Dendritic cell treated with granulocyte-macrophage colony-stimulating factor and Interleukin-4, amounts not matched to agents 40 ng/mL and 50 ng/mL, for 4 days (primary cell): ENCODE measurements at regions not wholly inside any gene's neighbourhood (a gene's known extent, or its start where the extent isn't known, plus 50 kb on each side); places are given as distances from the start of the nearest gene placed in this dataset.

Experiments used
- H3K27ac Mint-ChIP-seq: one replicate; pipeline ENCODE4 v1.8.0; 2022; ENCODE audit warnings: mild to moderate bottlenecking, mixed read lengths
- H3K27me3 Mint-ChIP-seq: one replicate; pipeline ENCODE4 v1.8.0; 2022; ENCODE audit warnings: mild to moderate bottlenecking, mixed read lengths
- H3K36me3 Mint-ChIP-seq: one replicate; pipeline ENCODE4 v1.8.0; 2022; ENCODE audit warnings: low read depth, mixed read lengths
- H3K4me1 Mint-ChIP-seq: one replicate; pipeline ENCODE4 v1.8.0; 2022; ENCODE audit warnings: low read depth, mixed read lengths
- H3K4me3 Mint-ChIP-seq: one replicate; pipeline ENCODE4 v1.8.0; 2022; ENCODE audit warnings: mild to moderate bottlenecking, moderate library complexity, mixed read lengths
- H3K9me3 Mint-ChIP-seq: one replicate; pipeline ENCODE4 v1.8.0; 2022; ENCODE audit warnings: mixed read lengths
- intact Hi-C: fragments of 100-400 bp; cut with micrococcal nuclease; formaldehyde crosslinking; loops from one replicate; pipeline ENCODE4 v1.15.0; 2022

DNA sequence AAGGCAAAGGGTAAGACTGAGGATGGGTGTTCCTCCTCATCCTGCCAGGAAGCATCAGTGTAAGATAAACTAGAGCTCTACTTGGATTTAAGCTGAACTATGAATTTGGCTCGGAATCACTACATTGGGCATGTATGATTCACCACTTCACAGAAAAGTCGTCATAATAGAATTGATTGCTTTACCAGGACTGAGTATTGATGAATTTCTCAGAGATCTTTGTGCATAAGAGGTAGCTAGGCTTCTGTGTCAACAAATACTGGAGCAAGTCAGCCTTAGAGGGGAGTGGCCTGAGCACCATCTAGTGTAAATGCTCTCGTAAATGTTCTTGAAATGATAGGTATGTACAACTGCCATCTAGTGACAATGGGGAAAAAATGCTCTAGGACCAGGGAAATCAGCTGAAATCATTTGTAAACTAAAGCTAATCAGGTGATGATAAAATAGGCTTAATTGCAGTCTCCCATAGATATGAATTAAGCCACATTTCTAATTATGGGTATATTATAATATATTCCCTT is 309.5 kb upstream of the FMR1 start:
- no peaks in the 10 kb centered on the region for H3K9me3 Mint-ChIP-seq
- no peaks in the 10 kb centered on the region for H3K4me1 Mint-ChIP-seq
- H3K4me3 Mint-ChIP-seq: no peak overlapping the region
- no peak overlapping the region for H3K27ac Mint-ChIP-seq
- H3K27me3 Mint-ChIP-seq: no peaks in the 10 kb centered on the region
- intact Hi-C loops: no loop called here
- H3K36me3 Mint-ChIP-seq: no peaks in the 10 kb centered on the region

- Mint-ChIP-seq H3K4me3 (no peak overlapping the region), H3K36me3 (no peaks in the 10 kb centered on the region)
- intact Hi-C loops: no loop called here
Measured at GRCh38 chrX:147626605-147627004, 285.1 kb upstream of the FMR1 start.

DNA sequence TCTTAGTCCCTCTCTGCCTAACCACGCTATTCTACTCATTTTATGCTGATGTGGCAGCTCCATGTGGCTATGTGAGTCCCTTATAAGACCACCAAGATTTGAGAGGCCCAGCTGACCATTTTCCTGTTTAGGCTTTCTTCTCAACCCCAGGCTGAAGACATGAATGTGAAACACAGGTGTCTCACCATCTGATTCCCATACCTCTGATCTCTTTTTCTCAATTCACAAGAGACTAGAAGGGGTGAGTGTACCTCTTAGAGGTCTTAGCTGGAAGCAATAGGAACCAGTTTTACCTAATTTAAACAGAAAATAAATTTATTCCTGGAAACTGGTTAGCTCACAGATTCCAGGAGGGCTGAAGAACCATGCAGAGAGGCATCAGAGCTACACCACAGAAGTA is 276.5 kb upstream of the FMR1 start:
- intact Hi-C loops: no loop called here

More at GRCh38 chrX:147626605-147627004, 285.1 kb upstream of the FMR1 start:
- Mint-ChIP-seq H3K4me1 (no peaks in the 10 kb centered on the region), H3K27me3 (no peaks in the 10 kb centered on the region), H3K27ac (no peak overlapping the region), H3K9me3 (no peaks in the 10 kb centered on the region)

DNA sequence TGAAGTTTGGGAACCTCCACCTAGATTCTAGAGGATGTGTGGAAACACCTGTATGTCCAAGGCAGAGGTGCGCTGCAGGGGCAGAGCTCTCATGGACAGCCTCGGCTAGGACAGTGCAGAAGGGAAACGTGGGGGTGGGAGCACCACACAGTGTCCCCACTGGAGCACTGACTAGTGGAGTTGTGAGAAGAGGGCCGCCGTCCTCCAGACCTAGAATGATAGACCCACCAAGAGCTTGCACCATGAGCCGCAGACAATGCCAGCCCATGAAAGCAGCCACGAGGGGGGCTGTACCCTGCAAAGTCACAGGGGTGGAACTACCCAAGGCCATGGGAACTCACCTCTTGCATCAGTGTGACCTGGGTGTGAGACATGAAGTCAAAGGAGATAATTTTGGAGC is 274.5 kb upstream of the FMR1 start:
- peaks cover 9% of the 10 kb centered on the region for H3K9me3 Mint-ChIP-seq
- no peaks in the 10 kb centered on the region for H3K27me3 Mint-ChIP-seq
- H3K4me3 Mint-ChIP-seq: no peak overlapping the region
- no peak overlapping the region for H3K27ac Mint-ChIP-seq
- intact Hi-C loops: no loop called here
- no peaks in the 10 kb centered on the region for H3K4me1 Mint-ChIP-seq
- H3K36me3 Mint-ChIP-seq: no peaks in the 10 kb centered on the region

More for the DNA sequence above, 276.5 kb upstream of the FMR1 start:
- Mint-ChIP-seq H3K36me3 (no peaks in the 10 kb centered on the region), H3K9me3 (peaks cover 9% of the 10 kb centered on the region), H3K4me1 (no peaks in the 10 kb centered on the region), H3K27ac (no peak overlapping the region), H3K27me3 (no peaks in the 10 kb centered on the region), H3K4me3 (no peak overlapping the region)

DNA sequence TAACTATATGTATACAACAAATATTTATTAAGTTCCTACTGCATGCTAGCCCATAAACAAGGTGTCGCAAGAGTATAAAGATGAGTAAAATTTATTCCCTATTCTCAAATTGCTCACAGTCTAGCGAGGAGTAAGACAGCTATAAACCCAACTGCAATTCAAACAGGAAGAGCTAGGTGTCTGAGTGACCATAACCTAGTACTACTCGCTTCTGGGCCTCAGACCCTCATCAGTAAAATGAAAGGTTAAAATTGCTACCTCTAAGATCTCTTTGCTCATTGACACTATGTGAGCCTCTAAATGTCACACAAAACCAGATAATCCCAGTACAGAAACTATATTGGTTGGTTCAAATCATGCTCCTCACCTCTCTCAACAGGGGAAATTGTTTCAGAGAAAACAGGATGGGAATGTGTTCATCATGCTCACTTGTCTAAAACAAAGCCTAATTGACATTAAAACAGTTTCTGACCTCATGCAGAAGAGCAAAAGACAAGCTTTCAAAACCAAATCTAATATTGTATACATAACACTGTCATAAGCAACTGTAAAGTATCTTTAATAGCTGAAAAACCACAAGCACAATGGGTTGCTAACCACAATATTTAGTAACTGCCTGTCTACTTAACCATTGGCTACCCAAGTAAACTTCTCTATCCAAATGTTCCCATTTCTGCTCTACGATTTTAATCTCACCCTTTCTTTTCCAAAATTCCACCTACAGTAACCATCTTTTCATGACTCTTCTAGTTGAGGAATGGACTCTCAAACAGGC is 264.6 kb upstream of the FMR1 start:
- no peak overlapping the region for H3K27ac Mint-ChIP-seq
- H3K9me3 Mint-ChIP-seq: no peaks in the 10 kb centered on the region
- no peak overlapping the region for H3K4me3 Mint-ChIP-seq
- intact Hi-C loops: no loop called here
- peaks cover 15% of the 10 kb centered on the region for H3K4me1 Mint-ChIP-seq
- no peaks in the 10 kb centered on the region for H3K27me3 Mint-ChIP-seq
- no peaks in the 10 kb centered on the region for H3K36me3 Mint-ChIP-seq

GRCh38 chrX:147675819-147676218 is 235.9 kb upstream of the FMR1 start:
- no peaks in the 10 kb centered on the region for H3K4me1 Mint-ChIP-seq
- H3K9me3 Mint-ChIP-seq: no peaks in the 10 kb centered on the region
- H3K27ac Mint-ChIP-seq: no peak overlapping the region
- no peak overlapping the region for H3K4me3 Mint-ChIP-seq
- H3K36me3 Mint-ChIP-seq: no peaks in the 10 kb centered on the region
- H3K27me3 Mint-ChIP-seq: no peaks in the 10 kb centered on the region
- intact Hi-C loops: no loop called here

GRCh38 chrX:147679356-147680005 is 232.2 kb upstream of the FMR1 start:
- intact Hi-C loops: no loop called here
- no peak overlapping the region for H3K4me3 Mint-ChIP-seq
- no peak overlapping the region for H3K27ac Mint-ChIP-seq
- no peaks in the 10 kb centered on the region for H3K9me3 Mint-ChIP-seq
- no peaks in the 10 kb centered on the region for H3K27me3 Mint-ChIP-seq
- no peaks in the 10 kb centered on the region for H3K4me1 Mint-ChIP-seq
- no peaks in the 10 kb centered on the region for H3K36me3 Mint-ChIP-seq

GRCh38 chrX:147680251-147680650 is 231.5 kb upstream of the FMR1 start:
- H3K9me3 Mint-ChIP-seq: no peaks in the 10 kb centered on the region
- H3K27ac Mint-ChIP-seq: no peak overlapping the region
- no peaks in the 10 kb centered on the region for H3K27me3 Mint-ChIP-seq
- H3K4me3 Mint-ChIP-seq: no peak overlapping the region
- intact Hi-C loops: no loop called here
- no peaks in the 10 kb centered on the region for H3K4me1 Mint-ChIP-seq
- H3K36me3 Mint-ChIP-seq: no peaks in the 10 kb centered on the region

DNA sequence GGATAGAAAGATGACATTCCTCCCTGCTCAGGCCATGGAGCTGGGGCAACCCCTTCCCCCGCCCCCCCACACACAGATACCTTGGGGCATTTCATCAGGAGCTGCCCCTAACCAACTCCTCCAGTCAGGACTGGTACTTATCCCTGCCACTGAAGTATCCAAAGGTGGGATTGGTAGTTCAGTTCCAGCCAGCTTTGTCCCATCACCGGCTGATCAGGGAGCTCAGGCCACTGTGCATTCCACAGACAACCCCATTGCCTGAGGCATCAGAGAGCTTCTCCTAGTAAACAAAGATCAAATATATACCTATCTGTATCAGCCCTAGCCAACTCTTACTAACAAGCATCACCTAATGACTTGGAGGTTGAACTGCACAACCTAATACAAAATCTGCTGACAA is 218.2 kb upstream of the FMR1 start:
- peaks cover 20% of the 10 kb centered on the region for H3K9me3 Mint-ChIP-seq
- no peaks in the 10 kb centered on the region for H3K36me3 Mint-ChIP-seq
- H3K4me1 Mint-ChIP-seq: no peaks in the 10 kb centered on the region
- no peak overlapping the region for H3K4me3 Mint-ChIP-seq
- H3K27me3 Mint-ChIP-seq: no peaks in the 10 kb centered on the region
- no peak overlapping the region for H3K27ac Mint-ChIP-seq
- intact Hi-C loops: no loop called here

- Mint-ChIP-seq H3K27me3 (no peaks in the 10 kb centered on the region), H3K27ac (no peak overlapping the region), H3K9me3 (no peaks in the 10 kb centered on the region), H3K4me3 (no peak overlapping the region), H3K36me3 (no peaks in the 10 kb centered on the region), H3K4me1 (no peaks in the 10 kb centered on the region)
- intact Hi-C loops: no loop called here
Measured at GRCh38 chrX:147699061-147699460, 212.7 kb upstream of the FMR1 start.

- H3K27me3 Mint-ChIP-seq: no peaks in the 10 kb centered on the region
- intact Hi-C loops: no loop called here
- no peaks in the 10 kb centered on the region for H3K36me3 Mint-ChIP-seq
- H3K4me1 Mint-ChIP-seq: no peaks in the 10 kb centered on the region
- H3K27ac Mint-ChIP-seq: no peak overlapping the region
- no peaks in the 10 kb centered on the region for H3K9me3 Mint-ChIP-seq
- H3K4me3 Mint-ChIP-seq: no peak overlapping the region
Measured at GRCh38 chrX:147710301-147710700, 201.4 kb upstream of the FMR1 start.

GRCh38 chrX:147733369-147733768 is 178.3 kb upstream of the FMR1 start:
- no peaks in the 10 kb centered on the region for H3K27me3 Mint-ChIP-seq
- H3K4me3 Mint-ChIP-seq: no peak overlapping the region
- H3K27ac Mint-ChIP-seq: no peak overlapping the region
- H3K36me3 Mint-ChIP-seq: no peaks in the 10 kb centered on the region
- H3K9me3 Mint-ChIP-seq: no peaks in the 10 kb centered on the region
- intact Hi-C loops: no loop called here
- H3K4me1 Mint-ChIP-seq: peaks cover 6% of the 10 kb centered on the region

DNA sequence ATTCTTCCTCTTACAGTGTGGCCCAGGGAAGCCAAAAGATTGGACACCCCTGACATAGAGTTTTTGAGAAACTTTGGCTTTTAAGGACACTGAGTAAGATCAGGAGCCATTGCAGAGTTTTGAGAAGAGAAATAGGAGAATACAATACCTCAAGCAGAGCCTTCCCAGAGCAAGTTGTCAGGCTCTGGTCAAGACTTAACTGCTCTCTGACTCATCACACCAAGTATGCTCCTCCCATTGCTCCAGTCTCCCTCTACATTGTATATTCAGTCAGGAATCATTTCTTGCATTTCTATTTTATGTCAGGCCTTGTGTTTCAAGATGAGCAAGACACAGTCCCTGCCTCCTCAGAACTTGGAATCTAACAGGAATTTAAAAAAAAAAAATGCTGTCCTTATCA is 176.4 kb upstream of the FMR1 start:
- H3K4me1 Mint-ChIP-seq: peaks cover 11% of the 10 kb centered on the region
- H3K36me3 Mint-ChIP-seq: no peaks in the 10 kb centered on the region
- H3K4me3 Mint-ChIP-seq: no peak overlapping the region
- H3K27ac Mint-ChIP-seq: no peak overlapping the region
- H3K9me3 Mint-ChIP-seq: no peaks in the 10 kb centered on the region
- no peaks in the 10 kb centered on the region for H3K27me3 Mint-ChIP-seq
- intact Hi-C loops: no loop called here

DNA sequence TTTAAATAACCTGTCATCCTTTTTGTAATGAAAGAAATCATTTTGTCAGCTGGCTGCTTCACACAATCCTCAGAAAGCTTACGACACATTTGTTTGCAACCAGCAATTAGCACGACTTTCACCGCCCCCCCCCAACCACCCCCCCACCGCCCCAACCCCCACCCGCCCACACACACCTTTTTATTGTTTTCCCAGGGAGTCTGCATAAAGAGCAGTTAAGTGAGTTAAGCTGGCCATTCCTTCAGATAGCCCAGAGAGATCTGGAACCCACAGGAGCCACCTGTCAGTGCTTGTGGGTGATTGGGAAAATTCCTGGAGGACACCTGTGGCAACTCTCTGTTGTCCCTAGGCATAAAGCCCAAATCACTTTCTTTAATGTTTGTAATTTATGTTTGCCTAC is 175.7 kb upstream of the FMR1 start:
- no peak overlapping the region for H3K27ac Mint-ChIP-seq
- H3K27me3 Mint-ChIP-seq: no peaks in the 10 kb centered on the region
- peaks cover 11% of the 10 kb centered on the region for H3K4me1 Mint-ChIP-seq
- intact Hi-C loops: no loop called here
- no peak overlapping the region for H3K4me3 Mint-ChIP-seq
- H3K9me3 Mint-ChIP-seq: no peaks in the 10 kb centered on the region
- no peaks in the 10 kb centered on the region for H3K36me3 Mint-ChIP-seq
